Lower leg skin (tissue), 4 donors: ENCODE measurements at regions not wholly inside any gene's neighbourhood (a gene's known extent, or its start where the extent isn't known, plus 50 kb on each side); places are given as distances from the start of the nearest gene placed in this dataset.

Experiments
- DNase-seq, 2 donors: peaks; one replicate each; pipeline ENCODE4 v3.0.0-alpha.2; 2019; ENCODE audit warnings: low spot score in 2 of 2
- H3K4me3 ChIP-seq: fragments of 200-600 bp; sonication (generic); 2 replicates; pipeline ENCODE4 v1.5.1; 2017; ENCODE audit warnings: mild to moderate bottlenecking, low read depth; ENCODE audit not compliant: poor library complexity, severe bottlenecking
- CTCF ChIP-seq, 3 donors: fragments of 450-650 bp; IDR thresholded peaks; one replicate each; pipeline ENCODE4 v1.5.1; 2016; ENCODE audit warnings: antibody characterized with exemption in 3 of 3, mild to moderate bottlenecking in 3 of 3, moderate library complexity in 2 of 3
- POLR2A ChIP-seq, 2 donors: fragments of 450-650 bp; IDR thresholded peaks; one replicate each; pipeline ENCODE4 v1.6.1; 2016 to 2017; ENCODE audit warnings: antibody characterized with exemption in 2 of 2, mild to moderate bottlenecking in 1 of 2, moderate library complexity in 1 of 2
- WGBS, 2 donors: methylation state at CpG; one replicate each; pipeline ENCODE4 v1.1.5; 2018; 5-methylcytosine and 5-hydroxymethylcytosine counted together
- intact Hi-C: fragments of 100-400 bp; cut with DNase I; formaldehyde crosslinking; loops from one replicate; pipeline ENCODE4 v1.15.0; 2023; ENCODE audit warnings: low total_unique reads

- no peak for DNase-seq
Observed at GRCh38 chr3:40677321-40677720, 152.6 kb downstream of the ZNF621 start.

GRCh38 chr3:40677749-40678148 lies 153.0 kb downstream of the ZNF621 start:
- no peak for DNase-seq
- no peak overlapping the region for H3K4me3 ChIP-seq
- intact Hi-C loops: no loop called here
- TF ChIP-seq CTCF (IDR thresholded peaks at IDR 0.05) (no peak), POLR2A (IDR thresholded peaks at IDR 0.05) (no peak)
- 82 to 89% methylated on average over 3 of the region's 3 CpGs for WGBS, 2 donors

More at GRCh38 chr3:40677321-40677720, 152.6 kb downstream of the ZNF621 start:
- WGBS, 2 donors: 95 to 96% methylated on average over 3 of the region's 3 CpGs
- intact Hi-C loops: no loop called here
- H3K4me3 ChIP-seq: no peak overlapping the region
- TF ChIP-seq CTCF (IDR thresholded peaks at IDR 0.05) (no peak), POLR2A (IDR thresholded peaks at IDR 0.05) (no peak)

- DNase-seq: no peak
- H3K4me3 ChIP-seq: no peak overlapping the region
- intact Hi-C loops: no loop called here
- TF ChIP-seq POLR2A (IDR thresholded peaks at IDR 0.05) (no peak), CTCF (IDR thresholded peaks at IDR 0.05) (no peak)
- 86 to 89% methylated on average over 4 of the region's 4 CpGs for WGBS, 2 donors
Observed at GRCh38 chr3:40679290-40679689, 154.5 kb downstream of the ZNF621 start.

GRCh38 chr3:40680685-40681657 lies 156.2 kb downstream of the ZNF621 start:
- intact Hi-C loops: no loop called here
- 59 to 63% methylated on average over 3 of the region's 3 CpGs for WGBS, 2 donors
- no peak overlapping the region for H3K4me3 ChIP-seq
- no peak for TF ChIP-seq POLR2A (IDR thresholded peaks at IDR 0.05)
- no peak for TF ChIP-seq CTCF (IDR thresholded peaks at IDR 0.05)
- DNase-seq: no peak

- H3K4me3 ChIP-seq: no peak overlapping the region
- intact Hi-C loops: no loop called here
- TF ChIP-seq CTCF (IDR thresholded peaks at IDR 0.05) (no peak), POLR2A (IDR thresholded peaks at IDR 0.05) (no peak)
- DNase-seq: no peak
- 52 to 55% methylated on average over 1 of the region's 1 CpG for WGBS, 2 donors
Observed at GRCh38 chr3:40681658-40682055, 156.9 kb downstream of the ZNF621 start.
